SU-DHL-6 (cell line): ENCODE measurements at regions not wholly inside any gene's neighbourhood (a gene's known extent, or its start where the extent isn't known, plus 50 kb on each side); places are given as distances from the start of the nearest gene placed in this dataset.

Source experiments
- H2AFZ ChIP-seq: fragments of 200-600 bp; sonication (generic); 2 replicates; pipeline ENCODE4 v1.6.1; 2014; ENCODE audit warnings: low read depth, mild to moderate bottlenecking, moderate library complexity, mixed read lengths, antibody characterized with exemption, low read length; ENCODE audit not compliant: severe bottlenecking
- H3F3A ChIP-seq: fragments of 200-600 bp; shearing (Covaris generic); 2 replicates; pipeline ENCODE4 v1.6.0; 2016; ENCODE audit warnings: antibody characterized with exemption, mild to moderate bottlenecking; ENCODE audit not compliant: insufficient read depth
- H3K27ac ChIP-seq: fragments of 200-600 bp; sonication (generic); 2 replicates; pipeline ENCODE4 v1.5.1; 2016; ENCODE audit warnings: low read depth, mild to moderate bottlenecking, low read length, moderate library complexity, mixed read lengths
- H3K27me3 ChIP-seq: fragments of 200-600 bp; sonication (generic), shearing (Covaris generic); 2 replicates; pipeline ENCODE4 v1.6.0; 2014; ENCODE audit warnings: mild to moderate bottlenecking, low read length
- H3K36me3 ChIP-seq: fragments of 200-600 bp; sonication (generic); 2 replicates; pipeline ENCODE4 v1.6.1; 2014; ENCODE audit warnings: mild to moderate bottlenecking, low read length, mixed read lengths
- H3K4me2 ChIP-seq: fragments of 300-600, 200-600 bp; shearing (Covaris generic), sonication (generic); 2 replicates; pipeline ENCODE4 v1.6.0; 2014; ENCODE audit warnings: low read length, low read depth, mild to moderate bottlenecking; ENCODE audit not compliant: poor library complexity, severe bottlenecking
- H3K4me3 ChIP-seq: fragments of 200-600 bp; sonication (generic); 2 replicates; pipeline ENCODE4 v1.5.1; 2014; ENCODE audit warnings: antibody characterized with exemption, low read length, mild to moderate bottlenecking, mixed read lengths; ENCODE audit not compliant: insufficient read depth, poor library complexity, severe bottlenecking
- H3K79me2 ChIP-seq: fragments of 200-600 bp; sonication (generic); 2 replicates; pipeline ENCODE4 v1.6.1; 2014; ENCODE audit warnings: mild to moderate bottlenecking, low read length, moderate library complexity; ENCODE audit not compliant: insufficient read depth
- H3K9ac ChIP-seq: fragments of 200-600 bp; sonication (generic); 2 replicates; pipeline ENCODE4 v1.7.0; 2014; ENCODE audit warnings: mild to moderate bottlenecking, low read length
- H3K9me2 ChIP-seq: fragments of 200-600 bp; sonication (generic); replicated peaks from 2 replicates; pipeline ENCODE4 v1.6.1; 2014; ENCODE audit warnings: low read length; ENCODE audit not compliant: insufficient read depth
- H3K9me3 ChIP-seq: fragments of 200-600 bp; sonication (generic); 2 replicates; pipeline ENCODE4 v1.6.1; 2014; ENCODE audit warnings: low read length, mixed read lengths; ENCODE audit not compliant: insufficient read depth
- H4K20me1 ChIP-seq: fragments of 200-600 bp; sonication (generic); 2 replicates; pipeline ENCODE4 v1.6.1; 2014; ENCODE audit warnings: low read depth, mild to moderate bottlenecking, antibody characterized with exemption, low read length, moderate library complexity, mixed read lengths
- EZH2phosphoT487 ChIP-seq: fragments of 200-600 bp; sonication (generic), shearing (Covaris generic); conservative IDR thresholded peaks from 2 replicates; pipeline ENCODE4 v1.6.1; 2018; ENCODE audit warnings: mild to moderate bottlenecking, antibody characterized with exemption, low read length, moderate library complexity, mixed read lengths
- TF ChIP-seq, protein P1 (sequence below): fragments of 200-600 bp; sonication (generic); IDR thresholded peaks from one replicate; pipeline ENCODE4 v1.5.1; 2017; ENCODE audit warnings: antibody characterized with exemption, mild to moderate bottlenecking, low read length, moderate library complexity; ENCODE audit not compliant: insufficient read depth, poor library complexity, severe bottlenecking

DNA sequence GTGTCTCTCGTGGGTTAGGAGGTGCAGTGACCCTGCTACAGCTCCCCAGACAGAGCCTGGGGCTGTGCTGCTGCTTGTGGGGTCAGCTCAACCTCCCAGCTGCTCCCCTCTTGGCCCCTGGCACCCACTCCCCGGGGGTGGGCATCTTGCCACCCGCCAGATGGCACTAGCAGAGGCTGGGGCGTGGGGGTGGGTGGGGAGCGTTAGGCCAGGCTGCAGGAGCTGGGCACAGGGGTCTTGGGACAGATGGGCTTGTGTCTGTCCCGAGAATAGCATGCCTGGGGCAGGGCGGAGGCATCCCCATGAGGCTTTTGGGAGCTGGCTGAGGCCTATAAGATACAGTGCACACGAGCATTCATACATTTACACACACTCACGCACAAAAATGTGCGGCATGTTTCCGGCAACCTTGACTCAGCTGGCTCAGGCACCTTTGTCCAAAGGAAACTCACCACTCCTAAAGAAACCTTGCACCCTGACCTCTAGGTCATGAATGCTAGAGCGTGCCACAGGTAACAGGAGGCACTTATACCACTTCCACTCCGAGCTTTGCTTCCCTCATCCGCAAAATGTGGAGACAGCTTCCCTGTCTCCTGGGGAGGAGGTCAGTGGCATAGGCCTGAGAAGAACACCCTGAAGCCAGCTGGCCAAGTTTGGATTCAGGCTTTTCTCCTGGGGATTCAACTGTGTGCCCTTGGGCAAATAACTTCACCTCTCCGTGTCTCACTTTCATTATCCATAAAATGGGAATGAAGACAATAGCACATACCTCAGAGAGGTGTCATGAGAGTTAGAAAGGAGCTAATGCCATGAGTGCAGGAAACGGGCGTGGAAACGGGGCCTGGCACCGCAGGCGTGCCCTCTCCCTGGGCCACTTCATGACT is 78.9 kb upstream of the LHX1 start:
- Histone ChIP-seq H3K9me2 (no peaks in the 10 kb centered on the region), H3K79me2 (no peaks in the 10 kb centered on the region), H3K9ac (no peak overlapping the region), H3K36me3 (no peaks in the 10 kb centered on the region), H3K27me3 (no peaks in the 10 kb centered on the region), H3F3A (no peaks in the 10 kb centered on the region), H3K27ac (no peak overlapping the region), H4K20me1 (no peaks in the 10 kb centered on the region), H3K9me3 (no peaks in the 10 kb centered on the region), H2AFZ (no peak overlapping the region), H3K4me2 (no peak overlapping the region), H3K4me3 (no peak overlapping the region)
- TF ChIP-seq EZH2phosphoT487, result no peak
- TF ChIP-seq, protein P1, sequence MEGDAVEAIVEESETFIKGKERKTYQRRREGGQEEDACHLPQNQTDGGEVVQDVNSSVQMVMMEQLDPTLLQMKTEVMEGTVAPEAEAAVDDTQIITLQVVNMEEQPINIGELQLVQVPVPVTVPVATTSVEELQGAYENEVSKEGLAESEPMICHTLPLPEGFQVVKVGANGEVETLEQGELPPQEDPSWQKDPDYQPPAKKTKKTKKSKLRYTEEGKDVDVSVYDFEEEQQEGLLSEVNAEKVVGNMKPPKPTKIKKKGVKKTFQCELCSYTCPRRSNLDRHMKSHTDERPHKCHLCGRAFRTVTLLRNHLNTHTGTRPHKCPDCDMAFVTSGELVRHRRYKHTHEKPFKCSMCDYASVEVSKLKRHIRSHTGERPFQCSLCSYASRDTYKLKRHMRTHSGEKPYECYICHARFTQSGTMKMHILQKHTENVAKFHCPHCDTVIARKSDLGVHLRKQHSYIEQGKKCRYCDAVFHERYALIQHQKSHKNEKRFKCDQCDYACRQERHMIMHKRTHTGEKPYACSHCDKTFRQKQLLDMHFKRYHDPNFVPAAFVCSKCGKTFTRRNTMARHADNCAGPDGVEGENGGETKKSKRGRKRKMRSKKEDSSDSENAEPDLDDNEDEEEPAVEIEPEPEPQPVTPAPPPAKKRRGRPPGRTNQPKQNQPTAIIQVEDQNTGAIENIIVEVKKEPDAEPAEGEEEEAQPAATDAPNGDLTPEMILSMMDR, result no peak

DNA sequence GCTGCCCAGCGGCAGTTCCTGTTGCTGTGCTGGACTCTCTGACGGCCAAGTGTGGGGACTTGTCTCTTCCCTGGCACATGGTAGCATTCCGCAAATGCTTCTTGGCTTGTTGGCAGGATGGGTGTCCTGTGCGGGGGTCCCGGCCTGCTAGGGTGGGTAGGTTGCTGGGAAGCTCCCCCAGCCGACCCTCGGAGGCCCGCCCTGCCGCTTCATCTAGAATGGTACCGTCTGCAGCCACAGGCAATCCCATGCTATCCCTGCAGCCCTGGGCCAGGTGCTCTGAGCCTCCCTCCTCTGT is 78.3 kb upstream of the LHX1 start:
- Histone ChIP-seq H2AFZ (no peak overlapping the region), H3K4me3 (no peak overlapping the region), H3K9me3 (no peaks in the 10 kb centered on the region), H3K9me2 (no peaks in the 10 kb centered on the region), H3K4me2 (no peak overlapping the region), H3K27ac (no peak overlapping the region), H4K20me1 (no peaks in the 10 kb centered on the region), H3K9ac (no peak overlapping the region), H3K36me3 (no peaks in the 10 kb centered on the region), H3K79me2 (no peaks in the 10 kb centered on the region), H3F3A (no peaks in the 10 kb centered on the region), H3K27me3 (no peaks in the 10 kb centered on the region)
- TF ChIP-seq EZH2phosphoT487, result no peak
- TF ChIP-seq, protein P1, result no peak

DNA sequence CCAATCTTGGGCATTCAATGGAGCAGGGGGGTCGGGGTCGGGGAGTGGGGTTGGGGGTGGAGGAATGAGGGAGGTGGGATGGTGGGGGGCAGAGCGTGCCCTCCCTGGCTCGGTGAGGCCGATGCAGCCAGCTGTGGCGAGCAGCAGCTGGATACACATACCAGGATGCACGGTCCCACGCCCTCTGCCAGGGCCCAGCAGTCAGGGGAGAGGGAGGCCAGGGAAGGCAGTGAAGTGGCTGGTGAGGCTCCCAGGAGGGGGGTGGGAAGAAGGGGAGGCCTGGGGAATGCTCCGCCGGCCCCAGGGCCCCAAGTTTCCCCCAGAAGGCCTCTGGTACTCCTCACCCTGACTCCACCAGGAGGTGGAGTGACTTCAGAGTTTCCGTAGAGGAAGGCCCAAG is 77.6 kb upstream of the LHX1 start:
- no peaks in the 10 kb centered on the region for H3K9me2 ChIP-seq
- no peak overlapping the region for H3K9ac ChIP-seq
- H2AFZ ChIP-seq, result no peak overlapping the region
- H3K9me3 ChIP-seq, result no peaks in the 10 kb centered on the region
- no peaks in the 10 kb centered on the region for H3K27me3 ChIP-seq
- no peak overlapping the region for H3K4me2 ChIP-seq
- no peaks in the 10 kb centered on the region for H4K20me1 ChIP-seq
- H3K27ac ChIP-seq, result no peak overlapping the region
- H3K4me3 ChIP-seq, result no peak overlapping the region
- H3K79me2 ChIP-seq, result no peaks in the 10 kb centered on the region
- TF ChIP-seq EZH2phosphoT487, result no peak
- TF ChIP-seq, protein P1, result no peak
- H3F3A ChIP-seq, result no peaks in the 10 kb centered on the region
- no peaks in the 10 kb centered on the region for H3K36me3 ChIP-seq
